Thyroid gland (tissue), 4 donors: ENCODE measurements at regions not wholly inside any gene's neighbourhood (a gene's known extent, or its start where the extent isn't known, plus 50 kb on each side); places are given as distances from the start of the nearest gene placed in this dataset.

Experiments
- DNase-seq, 2 donors: peaks; one replicate each; pipeline ENCODE4 v3.0.0-alpha.2; 2019
- H3K27ac ChIP-seq, 3 donors: fragments of 200-600 bp; sonication (generic); 1 replicate in 2 of 3; 2 replicates in 1 of 3; pipeline ENCODE4 v1.5.1; 2016 to 2019; ENCODE audit warnings: mild to moderate bottlenecking in 1 of 3, moderate library complexity in 1 of 3
- H3K27me3 ChIP-seq: fragments of 200-600 bp; sonication (generic); one replicate; pipeline ENCODE4 v1.5.1; 2019
- H3K36me3 ChIP-seq, 2 donors: fragments of 200-600 bp; sonication (generic); one replicate each; pipeline ENCODE4 v1.5.1; 2016 to 2019
- H3K4me1 ChIP-seq, 2 donors: fragments of 200-600 bp; sonication (generic); one replicate each; pipeline ENCODE4 v1.5.1; 2017 to 2019
- H3K4me3 ChIP-seq, 3 donors: fragments of 200-600 bp; sonication (generic); replicated peaks in 1 of 3; 1 replicate in 2 of 3; 2 replicates in 1 of 3; pipeline ENCODE4 v1.5.1; 2016; ENCODE audit warnings: mild to moderate bottlenecking in 1 of 3
- H3K9me3 ChIP-seq: fragments of 200-600 bp; sonication (generic); one replicate; pipeline ENCODE4 v1.5.1; 2017
- POLR2A ChIP-seq, 2 donors: fragments of 450-650 bp; IDR thresholded peaks; one replicate each; pipeline ENCODE4 v1.6.1; 2017; ENCODE audit warnings: antibody characterized with exemption in 2 of 2, mild to moderate bottlenecking in 2 of 2, moderate library complexity in 1 of 2
- WGBS, 2 donors: methylation state at CpG; one replicate each; pipeline ENCODE4 v1.1.5; 2017; 5-methylcytosine and 5-hydroxymethylcytosine counted together
- intact Hi-C: fragments of 100-400 bp; cut with DNase I; formaldehyde crosslinking; loops from one replicate; pipeline ENCODE4 v1.15.1; 2023
- TF ChIP-seq, protein P1 (sequence below), 6 experiments: fragments of 200-600 bp in 3 of 6; fragments of 450-650 bp in 3 of 6; sonication (generic) in 3 of 6; IDR thresholded peaks; one replicate each; pipeline ENCODE4 v1.5.1; 2016 to 2019; ENCODE audit warnings: antibody characterized with exemption in 6 of 6, mild to moderate bottlenecking in 2 of 6, inconsistent platforms in 1 of 6, moderate library complexity in 1 of 6

- TF ChIP-seq, protein P1, sequence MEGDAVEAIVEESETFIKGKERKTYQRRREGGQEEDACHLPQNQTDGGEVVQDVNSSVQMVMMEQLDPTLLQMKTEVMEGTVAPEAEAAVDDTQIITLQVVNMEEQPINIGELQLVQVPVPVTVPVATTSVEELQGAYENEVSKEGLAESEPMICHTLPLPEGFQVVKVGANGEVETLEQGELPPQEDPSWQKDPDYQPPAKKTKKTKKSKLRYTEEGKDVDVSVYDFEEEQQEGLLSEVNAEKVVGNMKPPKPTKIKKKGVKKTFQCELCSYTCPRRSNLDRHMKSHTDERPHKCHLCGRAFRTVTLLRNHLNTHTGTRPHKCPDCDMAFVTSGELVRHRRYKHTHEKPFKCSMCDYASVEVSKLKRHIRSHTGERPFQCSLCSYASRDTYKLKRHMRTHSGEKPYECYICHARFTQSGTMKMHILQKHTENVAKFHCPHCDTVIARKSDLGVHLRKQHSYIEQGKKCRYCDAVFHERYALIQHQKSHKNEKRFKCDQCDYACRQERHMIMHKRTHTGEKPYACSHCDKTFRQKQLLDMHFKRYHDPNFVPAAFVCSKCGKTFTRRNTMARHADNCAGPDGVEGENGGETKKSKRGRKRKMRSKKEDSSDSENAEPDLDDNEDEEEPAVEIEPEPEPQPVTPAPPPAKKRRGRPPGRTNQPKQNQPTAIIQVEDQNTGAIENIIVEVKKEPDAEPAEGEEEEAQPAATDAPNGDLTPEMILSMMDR (IDR thresholded peaks at IDR 0.05), result no peak
- TF ChIP-seq POLR2A (IDR thresholded peaks at IDR 0.05), result no peak
- H3K27me3 ChIP-seq, result no peaks in the 10 kb centered on the region
- no peak overlapping the region for H3K27ac ChIP-seq
- intact Hi-C loops, result no loop called here
- no peak for DNase-seq
- 96 to 100% methylated on average over 2 of the region's 2 CpGs for WGBS, 2 donors
- H3K4me3 ChIP-seq, result no peak overlapping the region
- H3K9me3 ChIP-seq, result no peaks in the 10 kb centered on the region
- no peaks in the 10 kb centered on the region for H3K4me1 ChIP-seq
- H3K36me3 ChIP-seq, result no peaks in the 10 kb centered on the region
Measured at GRCh38 chr13:94764576-94765321, 52.4 kb upstream of the SOX21 start.
